ENCODE measurements at regions not wholly inside any gene's neighbourhood (a gene's known extent, or its start where the extent isn't known, plus 50 kb on each side); places are given as distances from the start of the nearest gene placed in this dataset.

GRCh38 chr1:194103516-194104246, 917.3 kb upstream of the B3GALT2 start:
- intact Hi-C loops (cut with DNase I) = no loop called here
- Histone ChIP-seq H3K27ac (no peak overlapping the region), H3K36me3 (no peaks in the 10 kb centered on the region), H3K4me3 (no peak overlapping the region), H3K27me3 (no peaks in the 10 kb centered on the region), H3K9me3 (no peaks in the 10 kb centered on the region), H3K4me1 (no peaks in the 10 kb centered on the region)
- DNase-seq = no peak
- TF ChIP-seq, protein P1, sequence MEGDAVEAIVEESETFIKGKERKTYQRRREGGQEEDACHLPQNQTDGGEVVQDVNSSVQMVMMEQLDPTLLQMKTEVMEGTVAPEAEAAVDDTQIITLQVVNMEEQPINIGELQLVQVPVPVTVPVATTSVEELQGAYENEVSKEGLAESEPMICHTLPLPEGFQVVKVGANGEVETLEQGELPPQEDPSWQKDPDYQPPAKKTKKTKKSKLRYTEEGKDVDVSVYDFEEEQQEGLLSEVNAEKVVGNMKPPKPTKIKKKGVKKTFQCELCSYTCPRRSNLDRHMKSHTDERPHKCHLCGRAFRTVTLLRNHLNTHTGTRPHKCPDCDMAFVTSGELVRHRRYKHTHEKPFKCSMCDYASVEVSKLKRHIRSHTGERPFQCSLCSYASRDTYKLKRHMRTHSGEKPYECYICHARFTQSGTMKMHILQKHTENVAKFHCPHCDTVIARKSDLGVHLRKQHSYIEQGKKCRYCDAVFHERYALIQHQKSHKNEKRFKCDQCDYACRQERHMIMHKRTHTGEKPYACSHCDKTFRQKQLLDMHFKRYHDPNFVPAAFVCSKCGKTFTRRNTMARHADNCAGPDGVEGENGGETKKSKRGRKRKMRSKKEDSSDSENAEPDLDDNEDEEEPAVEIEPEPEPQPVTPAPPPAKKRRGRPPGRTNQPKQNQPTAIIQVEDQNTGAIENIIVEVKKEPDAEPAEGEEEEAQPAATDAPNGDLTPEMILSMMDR (IDR thresholded peaks at IDR 0.05) = no peak
- no peak for ATAC-seq

- Histone ChIP-seq H3K36me3 (no peaks in the 10 kb centered on the region), H3K4me1 (no peaks in the 10 kb centered on the region), H3K27ac (no peak overlapping the region), H3K4me3 (no peak overlapping the region), H3K9me3 (no peaks in the 10 kb centered on the region), H3K27me3 (no peaks in the 10 kb centered on the region)
- intact Hi-C loops (cut with DNase I) = no loop called here
- ATAC-seq = no peak
- DNase-seq = no peak
- TF ChIP-seq, protein P1 (IDR thresholded peaks at IDR 0.05) = no peak
Measured at GRCh38 chr1:194103101-194103500, 916.7 kb upstream of the B3GALT2 start.

- ATAC-seq (no peak), DNase-seq (no peak)
- Histone ChIP-seq H3K4me3 (no peak overlapping the region), H3K9me3 (no peaks in the 10 kb centered on the region), H3K27me3 (no peaks in the 10 kb centered on the region), H3K27ac (no peak overlapping the region), H3K36me3 (no peaks in the 10 kb centered on the region), H3K4me1 (no peaks in the 10 kb centered on the region)
- TF ChIP-seq, protein P1 (IDR thresholded peaks at IDR 0.05) = no peak
- intact Hi-C loops (cut with DNase I) = no loop called here
Measured at GRCh38 chr1:194102607-194103006, 916.2 kb upstream of the B3GALT2 start.

DNA sequence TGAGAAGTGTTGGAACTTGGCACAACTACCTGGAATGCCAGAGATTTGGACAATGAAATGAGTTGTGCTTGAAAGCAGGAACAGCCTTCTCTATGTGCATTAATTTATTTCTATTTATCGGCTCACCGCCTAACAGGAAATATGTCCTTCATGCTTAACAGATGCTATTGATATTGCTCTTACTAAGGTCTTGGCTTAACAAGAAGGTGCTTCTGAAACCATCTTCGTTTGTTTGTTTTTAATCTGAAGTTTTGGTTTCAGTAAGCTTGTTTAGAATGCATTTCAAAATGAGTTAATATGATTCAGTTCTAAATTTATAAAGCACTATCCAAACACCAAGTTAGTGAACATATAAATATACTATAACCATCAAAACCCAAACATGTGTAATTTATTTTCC, 898.3 kb upstream of the B3GALT2 start:
- Histone ChIP-seq H3K4me1 (no peaks in the 10 kb centered on the region), H3K9me3 (no peaks in the 10 kb centered on the region), H3K27ac (no peak overlapping the region), H3K36me3 (no peaks in the 10 kb centered on the region), H3K4me3 (no peak overlapping the region), H3K27me3 (no peaks in the 10 kb centered on the region)
- intact Hi-C loops (cut with DNase I) = no loop called here
- ATAC-seq (no peak), DNase-seq (no peak)
- TF ChIP-seq, protein P1 (IDR thresholded peaks at IDR 0.05) = no peak

- Histone ChIP-seq H3K4me3 (no peak overlapping the region), H3K9me3 (no peaks in the 10 kb centered on the region), H3K36me3 (no peaks in the 10 kb centered on the region), H3K27ac (no peak overlapping the region), H3K4me1 (no peaks in the 10 kb centered on the region), H3K27me3 (no peaks in the 10 kb centered on the region)
- DNase-seq (no peak), ATAC-seq (no peak)
- TF ChIP-seq, protein P1 (IDR thresholded peaks at IDR 0.05) = no peak
- intact Hi-C loops (cut with DNase I) = no loop called here
Measured at GRCh38 chr1:194081444-194081843, 895.0 kb upstream of the B3GALT2 start.

All from left lung (tissue), 4 donors.